Activated T-helper 17 cell treated with anti-CD3 and anti-CD28 coated beads, Interleukin-2, amount 50 U/mL, for 72 hours (primary cell): ENCODE measurements at regions not wholly inside any gene's neighbourhood (a gene's known extent, or its start where the extent isn't known, plus 50 kb on each side); places are given as distances from the start of the nearest gene placed in this dataset.
"Not testable (repeated sequence)": the region's sequence is repeated elsewhere in the genome, so short reads cannot be mapped to it uniquely, and the experiment has no call there.

Source experiments
- ATAC-seq: fragments of 150-1000 bp; cut with Tn5 transposase; replicated peaks from 2 replicates; pipeline ENCODE4 v1.10.0; 2021; ENCODE audit warnings: mild to moderate bottlenecking, moderate library complexity
- H3K27ac Mint-ChIP-seq: one replicate; pipeline ENCODE4 v1.8.0; 2022; ENCODE audit warnings: mixed read lengths
- H3K27me3 Mint-ChIP-seq: one replicate; pipeline ENCODE4 v1.8.0; 2022; ENCODE audit warnings: mixed read lengths
- H3K36me3 Mint-ChIP-seq: one replicate; pipeline ENCODE4 v1.8.0; 2022; ENCODE audit warnings: low read depth, mild to moderate bottlenecking, mixed read lengths
- H3K4me1 Mint-ChIP-seq: one replicate; pipeline ENCODE4 v1.8.0; 2022; ENCODE audit warnings: mixed read lengths
- H3K4me3 Mint-ChIP-seq: one replicate; pipeline ENCODE4 v1.8.0; 2022; ENCODE audit warnings: mild to moderate bottlenecking, mixed read lengths
- H3K9me3 Mint-ChIP-seq: one replicate; pipeline ENCODE4 v1.8.0; 2022; ENCODE audit warnings: mixed read lengths

- not testable (repeated sequence) for H3K27ac Mint-ChIP-seq, H3K27me3 Mint-ChIP-seq, H3K4me3 Mint-ChIP-seq, ATAC-seq, H3K36me3 Mint-ChIP-seq, H3K4me1 Mint-ChIP-seq
- H3K9me3 Mint-ChIP-seq, result peaks cover 20% of the 10 kb centered on the region
Measured at GRCh38 chr5:32879364-32879763, 168.2 kb downstream of the NPR3 start.

- H3K27me3 Mint-ChIP-seq, result no peaks in the 10 kb centered on the region
- peaks cover 24% of the 10 kb centered on the region for H3K9me3 Mint-ChIP-seq
- no peak for ATAC-seq
- H3K36me3 Mint-ChIP-seq, result no peaks in the 10 kb centered on the region
- no peak overlapping the region for H3K4me3 Mint-ChIP-seq
- no peak overlapping the region for H3K27ac Mint-ChIP-seq
- H3K4me1 Mint-ChIP-seq, result no peaks in the 10 kb centered on the region
Measured at GRCh38 chr5:32880796-32881195, 169.7 kb downstream of the NPR3 start.

- no peaks in the 10 kb centered on the region for H3K27me3 Mint-ChIP-seq
- H3K4me3 Mint-ChIP-seq, result no peak overlapping the region
- no peaks in the 10 kb centered on the region for H3K4me1 Mint-ChIP-seq
- no peak overlapping the region for H3K27ac Mint-ChIP-seq
- ATAC-seq, result no peak
- H3K9me3 Mint-ChIP-seq, result peaks cover 23% of the 10 kb centered on the region
- H3K36me3 Mint-ChIP-seq, result no peaks in the 10 kb centered on the region
Measured at GRCh38 chr5:32887390-32887789, 176.3 kb downstream of the NPR3 start.

- Mint-ChIP-seq H3K36me3 (no peaks in the 10 kb centered on the region), H3K9me3 (peaks cover 14% of the 10 kb centered on the region), H3K4me3 (no peak overlapping the region), H3K27me3 (no peaks in the 10 kb centered on the region), H3K4me1 (no peaks in the 10 kb centered on the region), H3K27ac (no peak overlapping the region)
- ATAC-seq, result no peak
Measured at GRCh38 chr5:32889078-32889477, 178.0 kb downstream of the NPR3 start.

GRCh38 chr5:32903613-32904012, 192.5 kb downstream of the NPR3 start:
- Mint-ChIP-seq H3K4me1 (no peaks in the 10 kb centered on the region), H3K27ac (no peak overlapping the region), H3K9me3 (peaks cover 10% of the 10 kb centered on the region), H3K4me3 (no peak overlapping the region), H3K27me3 (no peaks in the 10 kb centered on the region), H3K36me3 (no peaks in the 10 kb centered on the region)
- no peak for ATAC-seq

GRCh38 chr5:32908641-32909040, 197.5 kb downstream of the NPR3 start:
- H3K9me3 Mint-ChIP-seq, result peaks cover 17% of the 10 kb centered on the region
- no peak for ATAC-seq

GRCh38 chr5:32909207-32909606, 198.1 kb downstream of the NPR3 start:
- Mint-ChIP-seq H3K36me3 (no peaks in the 10 kb centered on the region), H3K4me1 (no peaks in the 10 kb centered on the region), H3K4me3 (no peak overlapping the region), H3K9me3 (peaks cover 19% of the 10 kb centered on the region), H3K27ac (no peak overlapping the region), H3K27me3 (no peaks in the 10 kb centered on the region)
- ATAC-seq, result no peak

More at GRCh38 chr5:32908641-32909040, 197.5 kb downstream of the NPR3 start:
- no peak overlapping the region for H3K27ac Mint-ChIP-seq
- no peaks in the 10 kb centered on the region for H3K36me3 Mint-ChIP-seq
- H3K4me1 Mint-ChIP-seq, result no peaks in the 10 kb centered on the region
- no peaks in the 10 kb centered on the region for H3K27me3 Mint-ChIP-seq
- no peak overlapping the region for H3K4me3 Mint-ChIP-seq

GRCh38 chr5:32916648-32917047, 205.5 kb downstream of the NPR3 start:
- ATAC-seq, result no peak
- H3K27ac Mint-ChIP-seq, result no peak overlapping the region
- H3K27me3 Mint-ChIP-seq, result no peaks in the 10 kb centered on the region
- peaks cover 7% of the 10 kb centered on the region for H3K9me3 Mint-ChIP-seq
- H3K4me1 Mint-ChIP-seq, result no peaks in the 10 kb centered on the region
- H3K4me3 Mint-ChIP-seq, result no peak overlapping the region
- no peaks in the 10 kb centered on the region for H3K36me3 Mint-ChIP-seq

GRCh38 chr5:32928761-32929160, 217.6 kb downstream of the NPR3 start:
- H3K9me3 Mint-ChIP-seq, result no peaks in the 10 kb centered on the region
- H3K27me3 Mint-ChIP-seq, result no peaks in the 10 kb centered on the region
- no peak for ATAC-seq
- no peak overlapping the region for H3K27ac Mint-ChIP-seq
- no peaks in the 10 kb centered on the region for H3K36me3 Mint-ChIP-seq
- H3K4me1 Mint-ChIP-seq, result no peaks in the 10 kb centered on the region
- no peak overlapping the region for H3K4me3 Mint-ChIP-seq

GRCh38 chr5:32931438-32931837, 220.3 kb downstream of the NPR3 start:
- not testable (repeated sequence) for H3K27me3 Mint-ChIP-seq

GRCh38 chr5:32932241-32932935, 221.3 kb downstream of the NPR3 start:
- Mint-ChIP-seq H3K27me3 (no peaks in the 10 kb centered on the region), H3K36me3 (no peaks in the 10 kb centered on the region), H3K4me3 (no peak overlapping the region), H3K9me3 (peaks cover 6% of the 10 kb centered on the region), H3K4me1 (no peaks in the 10 kb centered on the region), H3K27ac (no peak overlapping the region)
- no peak for ATAC-seq

More at GRCh38 chr5:32931438-32931837, 220.3 kb downstream of the NPR3 start:
- not testable (repeated sequence) for H3K36me3 Mint-ChIP-seq, ATAC-seq, H3K4me1 Mint-ChIP-seq, H3K27ac Mint-ChIP-seq, H3K4me3 Mint-ChIP-seq, H3K9me3 Mint-ChIP-seq

GRCh38 chr5:32933692-32934091, 222.6 kb downstream of the NPR3 start:
- no peak overlapping the region for H3K4me3 Mint-ChIP-seq
- no peaks in the 10 kb centered on the region for H3K36me3 Mint-ChIP-seq
- peaks cover 6% of the 10 kb centered on the region for H3K9me3 Mint-ChIP-seq
- no peaks in the 10 kb centered on the region for H3K4me1 Mint-ChIP-seq
- H3K27me3 Mint-ChIP-seq, result no peaks in the 10 kb centered on the region
- ATAC-seq, result no peak
- no peak overlapping the region for H3K27ac Mint-ChIP-seq

- no peaks in the 10 kb centered on the region for H3K36me3 Mint-ChIP-seq
- no peak overlapping the region for H3K27ac Mint-ChIP-seq
- no peak overlapping the region for H3K4me3 Mint-ChIP-seq
- H3K9me3 Mint-ChIP-seq, result peaks cover 6% of the 10 kb centered on the region
- no peaks in the 10 kb centered on the region for H3K4me1 Mint-ChIP-seq
- no peak for ATAC-seq
- H3K27me3 Mint-ChIP-seq, result no peaks in the 10 kb centered on the region
Measured at GRCh38 chr5:32934529-32934928, 223.4 kb downstream of the NPR3 start.

GRCh38 chr5:32935283-32935682, 224.2 kb downstream of the NPR3 start:
- Mint-ChIP-seq H3K27me3 (no peaks in the 10 kb centered on the region), H3K36me3 (no peaks in the 10 kb centered on the region), H3K4me3 (no peak overlapping the region), H3K9me3 (peaks cover 6% of the 10 kb centered on the region), H3K27ac (no peak overlapping the region), H3K4me1 (no peaks in the 10 kb centered on the region)
- no peak for ATAC-seq

- H3K9me3 Mint-ChIP-seq, result peaks cover 9% of the 10 kb centered on the region
- H3K36me3 Mint-ChIP-seq, result no peaks in the 10 kb centered on the region
- no peaks in the 10 kb centered on the region for H3K4me1 Mint-ChIP-seq
- no peak overlapping the region for H3K4me3 Mint-ChIP-seq
- no peak overlapping the region for H3K27ac Mint-ChIP-seq
- H3K27me3 Mint-ChIP-seq, result no peaks in the 10 kb centered on the region
- no peak for ATAC-seq
Measured at GRCh38 chr5:32936329-32936728, 225.2 kb downstream of the NPR3 start.
